ENCODE measurements at regions not wholly inside any gene's neighbourhood (a gene's known extent, or its start where the extent isn't known, plus 50 kb on each side); places are given as distances from the start of the nearest gene placed in this dataset.

- TF ChIP-seq CTCF (IDR thresholded peaks at IDR 0.05; ENCODE audit: borderline replicate concordance, extremely low read depth, low read length, poor library complexity, severe bottlenecking) (no peak), EZH2 (IDR thresholded peaks at IDR 0.05; ENCODE audit: borderline replicate concordance, low read depth, low read length, severe bottlenecking) (no peak)
Observed at GRCh38 chr14:71245659-71246361, 338.6 kb downstream of the PCNX1 start.

Measured in DND-41 (cell line).